ENCODE measurements at regions not wholly inside any gene's neighbourhood (a gene's known extent, or its start where the extent isn't known, plus 50 kb on each side); places are given as distances from the start of the nearest gene placed in this dataset.

GRCh38 chr9:25284365-25284764 is 393.9 kb downstream of the TUSC1 start:
- no peaks in the 10 kb centered on the region for H3K9me3 Mint-ChIP-seq (ENCODE audit: low read depth)
- DNase-seq (ENCODE audit: low spot score, unreplicated experiment) = no peak
- H3K4me3 Mint-ChIP-seq (ENCODE audit: low read depth) = no peak overlapping the region
- no peaks in the 10 kb centered on the region for H3K4me1 Mint-ChIP-seq (ENCODE audit: low read depth)
- H3K27me3 Mint-ChIP-seq = no peaks in the 10 kb centered on the region
- H3K27ac Mint-ChIP-seq = no peak overlapping the region
- TF ChIP-seq CTCF (IDR thresholded peaks at IDR 0.05; ENCODE audit: unreplicated experiment) = no peak
- H3K36me3 Mint-ChIP-seq (ENCODE audit: insufficient read depth) = no peaks in the 10 kb centered on the region

- H3K27ac Mint-ChIP-seq = no peak overlapping the region
- no peaks in the 10 kb centered on the region for H3K27me3 Mint-ChIP-seq
- no peak for TF ChIP-seq CTCF (IDR thresholded peaks at IDR 0.05; ENCODE audit: unreplicated experiment)
- H3K9me3 Mint-ChIP-seq (ENCODE audit: low read depth) = no peaks in the 10 kb centered on the region
- H3K36me3 Mint-ChIP-seq (ENCODE audit: insufficient read depth) = no peaks in the 10 kb centered on the region
- H3K4me1 Mint-ChIP-seq (ENCODE audit: low read depth) = no peaks in the 10 kb centered on the region
- DNase-seq (ENCODE audit: low spot score, unreplicated experiment) = no peak
- H3K4me3 Mint-ChIP-seq (ENCODE audit: low read depth) = no peak overlapping the region
These were observed 395.3 kb downstream of the TUSC1 start for GRCh38 chr9:25282946-25283345.

GRCh38 chr9:25261445-25261844 is 416.8 kb downstream of the TUSC1 start:
- no peak overlapping the region for H3K27ac Mint-ChIP-seq

GRCh38 chr9:25260046-25260445 is 418.2 kb downstream of the TUSC1 start:
- H3K9me3 Mint-ChIP-seq (ENCODE audit: low read depth) = peaks cover 3% of the 10 kb centered on the region
- H3K4me1 Mint-ChIP-seq (ENCODE audit: low read depth) = peaks cover 11% of the 10 kb centered on the region
- H3K36me3 Mint-ChIP-seq (ENCODE audit: insufficient read depth) = no peaks in the 10 kb centered on the region
- no peak for TF ChIP-seq CTCF (IDR thresholded peaks at IDR 0.05; ENCODE audit: unreplicated experiment)
- no peak overlapping the region for H3K27ac Mint-ChIP-seq
- no peak for DNase-seq (ENCODE audit: low spot score, unreplicated experiment)
- H3K4me3 Mint-ChIP-seq (ENCODE audit: low read depth) = no peak overlapping the region
- H3K27me3 Mint-ChIP-seq = no peaks in the 10 kb centered on the region

More at GRCh38 chr9:25261445-25261844, 416.8 kb downstream of the TUSC1 start:
- H3K4me3 Mint-ChIP-seq (ENCODE audit: low read depth) = no peak overlapping the region
- peaks cover 2% of the 10 kb centered on the region for H3K9me3 Mint-ChIP-seq (ENCODE audit: low read depth)
- DNase-seq (ENCODE audit: low spot score, unreplicated experiment) = no peak
- H3K27me3 Mint-ChIP-seq = no peaks in the 10 kb centered on the region
- no peaks in the 10 kb centered on the region for H3K36me3 Mint-ChIP-seq (ENCODE audit: insufficient read depth)
- peaks cover 11% of the 10 kb centered on the region for H3K4me1 Mint-ChIP-seq (ENCODE audit: low read depth)
- TF ChIP-seq CTCF (IDR thresholded peaks at IDR 0.05; ENCODE audit: unreplicated experiment) = no peak

GRCh38 chr9:25255216-25255615 is 423.0 kb downstream of the TUSC1 start:
- no peak for DNase-seq (ENCODE audit: low spot score, unreplicated experiment)
- H3K36me3 Mint-ChIP-seq (ENCODE audit: insufficient read depth) = no peaks in the 10 kb centered on the region
- H3K9me3 Mint-ChIP-seq (ENCODE audit: low read depth) = peaks cover 3% of the 10 kb centered on the region
- peaks cover 2% of the 10 kb centered on the region for H3K4me1 Mint-ChIP-seq (ENCODE audit: low read depth)
- H3K27ac Mint-ChIP-seq = no peak overlapping the region
- H3K27me3 Mint-ChIP-seq = no peaks in the 10 kb centered on the region
- no peak for TF ChIP-seq CTCF (IDR thresholded peaks at IDR 0.05; ENCODE audit: unreplicated experiment)
- no peak overlapping the region for H3K4me3 Mint-ChIP-seq (ENCODE audit: low read depth)
